ENCODE measurements at regions not wholly inside any gene's neighbourhood (a gene's known extent, or its start where the extent isn't known, plus 50 kb on each side); places are given as distances from the start of the nearest gene placed in this dataset.

DNA sequence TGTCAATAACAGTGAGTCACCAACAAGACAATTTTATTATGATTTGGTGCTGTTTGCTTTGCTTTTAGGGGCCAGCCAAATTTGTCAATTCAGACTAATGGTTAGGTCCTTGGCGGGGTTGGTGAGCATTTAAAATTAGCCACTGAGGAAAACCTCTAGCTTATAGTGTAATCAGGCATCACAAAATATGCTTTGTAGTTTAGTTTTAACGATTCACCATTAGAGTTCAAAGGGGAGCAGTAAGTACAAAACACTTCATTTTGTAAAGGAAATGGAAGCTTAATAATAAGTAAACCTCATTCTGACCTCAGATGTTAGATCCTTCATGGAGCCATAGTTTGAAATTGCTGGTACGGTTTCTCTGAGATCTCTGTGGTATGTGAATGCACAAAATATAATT is 218.4 kb upstream of the GOLIM4 start:
- Histone ChIP-seq H3K4me3 (no peak overlapping the region), H3K9me3 (no peaks in the 10 kb centered on the region), H3K36me3 (ENCODE audit: low read depth) (no peaks in the 10 kb centered on the region), H3K4me1 (ENCODE audit: low read depth) (no peaks in the 10 kb centered on the region)
- ATAC-seq (no peak), DNase-seq (no peak)
- TF ChIP-seq, protein P1, sequence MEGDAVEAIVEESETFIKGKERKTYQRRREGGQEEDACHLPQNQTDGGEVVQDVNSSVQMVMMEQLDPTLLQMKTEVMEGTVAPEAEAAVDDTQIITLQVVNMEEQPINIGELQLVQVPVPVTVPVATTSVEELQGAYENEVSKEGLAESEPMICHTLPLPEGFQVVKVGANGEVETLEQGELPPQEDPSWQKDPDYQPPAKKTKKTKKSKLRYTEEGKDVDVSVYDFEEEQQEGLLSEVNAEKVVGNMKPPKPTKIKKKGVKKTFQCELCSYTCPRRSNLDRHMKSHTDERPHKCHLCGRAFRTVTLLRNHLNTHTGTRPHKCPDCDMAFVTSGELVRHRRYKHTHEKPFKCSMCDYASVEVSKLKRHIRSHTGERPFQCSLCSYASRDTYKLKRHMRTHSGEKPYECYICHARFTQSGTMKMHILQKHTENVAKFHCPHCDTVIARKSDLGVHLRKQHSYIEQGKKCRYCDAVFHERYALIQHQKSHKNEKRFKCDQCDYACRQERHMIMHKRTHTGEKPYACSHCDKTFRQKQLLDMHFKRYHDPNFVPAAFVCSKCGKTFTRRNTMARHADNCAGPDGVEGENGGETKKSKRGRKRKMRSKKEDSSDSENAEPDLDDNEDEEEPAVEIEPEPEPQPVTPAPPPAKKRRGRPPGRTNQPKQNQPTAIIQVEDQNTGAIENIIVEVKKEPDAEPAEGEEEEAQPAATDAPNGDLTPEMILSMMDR (IDR thresholded peaks at IDR 0.05): no peak
- intact Hi-C loops (cut with DNase I, micrococcal nuclease): no loop called here

- no peak for ATAC-seq
- intact Hi-C loops (cut with DNase I, micrococcal nuclease): no loop called here
- Histone ChIP-seq H3K36me3 (ENCODE audit: low read depth) (no peaks in the 10 kb centered on the region), H3K4me1 (ENCODE audit: low read depth) (no peaks in the 10 kb centered on the region), H3K9me3 (no peaks in the 10 kb centered on the region), H3K4me3 (no peak overlapping the region)
- TF ChIP-seq, protein P1 (IDR thresholded peaks at IDR 0.05): no peak
- DNase-seq: no peak
Observed at GRCh38 chr3:168312984-168313383, 217.3 kb upstream of the GOLIM4 start.

GRCh38 chr3:168307893-168308292 is 212.2 kb upstream of the GOLIM4 start:
- Histone ChIP-seq H3K9me3 (peaks cover 7% of the 10 kb centered on the region), H3K36me3 (ENCODE audit: low read depth) (no peaks in the 10 kb centered on the region), H3K4me3 (no peak overlapping the region), H3K4me1 (ENCODE audit: low read depth) (no peaks in the 10 kb centered on the region)
- ATAC-seq: no peak
- DNase-seq: no peak
- intact Hi-C loops (cut with DNase I, micrococcal nuclease): no loop called here
- TF ChIP-seq, protein P1 (IDR thresholded peaks at IDR 0.05): no peak

DNA sequence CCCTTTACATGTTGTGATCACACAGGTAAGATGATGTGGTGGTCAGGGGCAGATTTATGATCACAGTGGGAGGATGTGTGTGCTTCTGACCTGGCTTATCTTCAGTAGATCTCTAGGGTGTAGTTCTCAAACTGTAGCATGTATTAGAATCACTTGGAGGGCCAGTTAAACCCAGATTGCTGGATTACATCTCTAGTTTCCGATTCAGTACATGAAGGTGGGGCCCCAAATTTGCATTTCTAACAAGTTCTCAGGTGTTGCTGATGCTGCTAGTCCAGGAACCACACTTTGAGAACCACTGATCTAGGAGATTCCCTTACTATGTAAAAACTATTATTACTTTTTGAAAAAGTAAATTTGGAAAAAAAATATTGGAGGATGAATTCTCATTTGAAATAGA is 199.3 kb upstream of the GOLIM4 start:
- H3K4me3 ChIP-seq: no peak overlapping the region
- no peaks in the 10 kb centered on the region for H3K36me3 ChIP-seq (ENCODE audit: low read depth)
- TF ChIP-seq, protein P1 (IDR thresholded peaks at IDR 0.05): no peak
- intact Hi-C loops (cut with DNase I, micrococcal nuclease): no loop called here
- no peak for DNase-seq
- no peaks in the 10 kb centered on the region for H3K9me3 ChIP-seq
- no peaks in the 10 kb centered on the region for H3K4me1 ChIP-seq (ENCODE audit: low read depth)
- no peak for ATAC-seq

DNA sequence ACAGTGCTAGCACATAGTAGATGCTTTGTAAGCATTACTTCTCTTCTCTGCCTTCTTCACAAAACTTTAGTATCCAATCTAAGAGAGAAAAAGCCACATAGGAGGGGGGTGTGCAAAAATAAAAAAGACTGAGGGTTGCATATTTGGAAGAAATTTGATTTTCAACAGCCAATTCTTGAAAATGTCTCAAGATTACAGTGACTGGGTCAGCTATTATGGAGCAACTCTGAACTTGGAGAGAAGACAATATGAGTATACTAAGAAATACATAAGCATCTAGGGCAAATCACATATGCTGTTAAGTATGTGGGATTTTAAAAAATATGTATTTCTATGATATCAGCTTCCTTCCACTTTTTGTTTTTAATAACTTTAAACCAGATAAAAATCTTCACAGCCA is 196.6 kb upstream of the GOLIM4 start:
- H3K36me3 ChIP-seq (ENCODE audit: low read depth): no peaks in the 10 kb centered on the region
- no peak for DNase-seq
- no peak for ATAC-seq
- H3K9me3 ChIP-seq: no peaks in the 10 kb centered on the region
- H3K4me3 ChIP-seq: no peak overlapping the region
- TF ChIP-seq, protein P1 (IDR thresholded peaks at IDR 0.05): no peak
- no peaks in the 10 kb centered on the region for H3K4me1 ChIP-seq (ENCODE audit: low read depth)
- intact Hi-C loops (cut with DNase I, micrococcal nuclease): no loop called here

GRCh38 chr3:168289471-168290008 is 193.8 kb upstream of the GOLIM4 start:
- DNase-seq (no peak), ATAC-seq (no peak)
- H3K4me1 ChIP-seq (ENCODE audit: low read depth): no peaks in the 10 kb centered on the region
- H3K9me3 ChIP-seq: no peaks in the 10 kb centered on the region
- H3K36me3 ChIP-seq (ENCODE audit: low read depth): no peaks in the 10 kb centered on the region
- TF ChIP-seq, protein P1 (IDR thresholded peaks at IDR 0.05): no peak
- no peak overlapping the region for H3K4me3 ChIP-seq
- intact Hi-C loops (cut with DNase I, micrococcal nuclease): no loop called here
